Stimulated activated CD4-positive, alpha-beta T cell treated with anti-CD3 and anti-CD28 coated beads, Interleukin-15, amount 100 ng/mL, for 48 hours (primary cell): ENCODE measurements at regions not wholly inside any gene's neighbourhood (a gene's known extent, or its start where the extent isn't known, plus 50 kb on each side); places are given as distances from the start of the nearest gene placed in this dataset.
"Not testable (repeated sequence)": the region's sequence is repeated elsewhere in the genome, so short reads cannot be mapped to it uniquely, and the experiment has no call there.

Experiments
- DNase-seq, 2 donors: peaks; one replicate each; pipeline ENCODE4 v3.0.0-alpha.2; 2020; ENCODE audit warnings: low read depth in 2 of 2

DNA sequence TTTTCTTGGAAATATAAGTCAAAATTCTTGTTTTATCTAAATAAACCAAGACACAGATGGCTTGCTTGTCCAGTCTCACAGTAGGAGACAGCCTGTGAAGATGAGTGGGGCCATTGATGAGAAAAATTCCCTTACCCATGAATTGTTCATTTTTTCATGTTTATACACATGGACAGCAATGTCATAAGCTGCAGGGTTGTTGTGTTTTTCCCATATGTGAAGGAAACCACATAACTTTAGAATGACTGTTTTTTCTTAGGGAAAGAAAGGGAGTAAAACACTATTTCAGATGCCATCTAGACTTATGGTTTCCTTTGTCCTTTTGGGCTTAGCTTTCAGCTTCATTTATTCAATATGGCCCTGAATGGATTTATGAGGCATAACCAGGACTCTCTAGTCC is 622.5 kb upstream of the NR5A2 start:
- DNase-seq, result no peak

GRCh38 chr1:199405634-199406196 is 621.8 kb upstream of the NR5A2 start:
- DNase-seq, result no peak

DNA sequence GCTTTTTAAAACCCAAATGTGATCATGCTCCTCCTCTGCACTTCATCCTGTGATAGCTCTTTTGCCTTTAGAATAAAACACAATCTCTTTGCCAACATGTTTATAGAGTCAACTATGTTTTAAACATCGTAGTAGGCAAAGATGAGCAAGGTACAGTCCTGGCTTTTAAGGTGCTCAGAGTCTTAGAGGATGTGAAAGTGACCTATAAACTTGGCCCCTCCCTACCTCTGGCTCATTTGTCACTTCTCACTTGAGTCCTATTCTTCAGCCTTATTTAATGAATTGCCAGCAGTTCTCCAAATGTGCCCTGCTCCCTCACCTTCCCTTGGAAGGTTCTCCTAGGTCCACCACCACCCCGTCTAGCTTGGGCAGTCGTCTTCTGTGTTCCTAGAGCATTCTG is 617.0 kb upstream of the NR5A2 start:
- DNase-seq, result no peak

DNA sequence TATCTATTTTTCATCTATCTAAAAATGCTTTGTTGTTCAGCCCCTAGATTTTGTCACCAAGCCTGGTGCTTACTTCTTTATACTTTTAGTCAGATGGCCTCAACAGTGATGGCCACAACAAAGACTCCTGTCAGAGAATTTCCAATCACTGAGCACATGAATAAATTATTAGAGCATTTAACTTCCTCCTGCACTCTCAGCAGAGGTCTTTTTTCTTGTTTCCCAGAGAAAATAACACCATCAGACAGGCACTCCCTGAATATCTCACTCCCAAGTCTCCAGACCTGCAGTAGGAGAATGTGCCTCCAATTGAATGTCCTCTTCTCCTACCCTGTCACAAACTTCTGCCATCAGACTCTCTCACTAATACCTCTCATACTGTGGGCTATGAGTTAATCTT is 616.0 kb upstream of the NR5A2 start:
- DNase-seq, result no peak

GRCh38 chr1:199422206-199422605 is 605.3 kb upstream of the NR5A2 start:
- no peak for DNase-seq

- no peak for DNase-seq
Measured at GRCh38 chr1:199447906-199448305, 579.6 kb upstream of the NR5A2 start.

- no peak for DNase-seq
Measured at GRCh38 chr1:199448646-199449045, 578.9 kb upstream of the NR5A2 start.

DNA sequence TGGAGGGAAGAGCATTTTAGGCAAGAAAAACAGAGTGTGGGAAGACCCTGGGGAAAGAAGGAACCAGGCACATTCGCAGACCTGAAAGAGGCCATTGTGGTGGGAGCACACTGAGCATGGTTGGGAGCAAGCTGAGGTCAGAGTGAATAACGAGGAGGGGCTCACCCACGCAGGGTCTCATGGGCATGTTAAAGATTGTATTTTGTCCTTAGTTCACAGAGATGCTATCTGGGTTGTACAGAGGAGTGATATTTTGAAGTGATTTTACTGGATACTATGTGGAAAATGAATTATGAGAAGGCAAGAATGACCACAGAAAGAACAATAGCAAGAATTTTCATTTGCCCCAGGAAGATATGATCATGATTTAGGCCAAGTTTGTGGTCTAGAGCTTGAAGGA is 578.3 kb upstream of the NR5A2 start:
- DNase-seq, result no peak

- DNase-seq, result no peak
Measured at GRCh38 chr1:199449681-199450080, 577.8 kb upstream of the NR5A2 start.

- DNase-seq, result no peak
Measured at GRCh38 chr1:199452627-199453026, 574.9 kb upstream of the NR5A2 start.

GRCh38 chr1:199453723-199454122 is 573.8 kb upstream of the NR5A2 start:
- no peak for DNase-seq

DNA sequence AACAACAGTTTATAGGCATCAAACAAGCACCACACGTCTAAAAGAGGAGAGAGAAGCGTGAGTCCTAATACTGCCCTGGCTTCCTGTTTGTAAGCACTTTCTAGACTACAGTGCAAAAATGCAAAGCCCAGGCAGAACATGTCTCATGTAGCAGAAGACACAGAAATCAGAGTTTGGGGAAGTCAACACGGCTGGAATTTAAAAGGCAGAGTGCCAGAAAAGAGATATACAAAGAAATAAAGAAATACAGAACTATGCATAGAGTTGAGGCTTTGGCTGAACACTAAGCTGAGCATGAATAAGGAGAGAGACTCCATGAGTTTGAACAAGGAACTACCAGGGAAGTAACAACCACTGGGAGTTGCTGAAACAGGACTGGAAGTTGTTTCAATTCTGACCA is 566.6 kb upstream of the NR5A2 start:
- DNase-seq, result no peak

GRCh38 chr1:199463521-199464127 is 563.9 kb upstream of the NR5A2 start:
- DNase-seq, result peak in 1 of 2 donors; percentile 14

- no peak for DNase-seq
Measured at GRCh38 chr1:199466961-199467360, 560.5 kb upstream of the NR5A2 start.

DNA sequence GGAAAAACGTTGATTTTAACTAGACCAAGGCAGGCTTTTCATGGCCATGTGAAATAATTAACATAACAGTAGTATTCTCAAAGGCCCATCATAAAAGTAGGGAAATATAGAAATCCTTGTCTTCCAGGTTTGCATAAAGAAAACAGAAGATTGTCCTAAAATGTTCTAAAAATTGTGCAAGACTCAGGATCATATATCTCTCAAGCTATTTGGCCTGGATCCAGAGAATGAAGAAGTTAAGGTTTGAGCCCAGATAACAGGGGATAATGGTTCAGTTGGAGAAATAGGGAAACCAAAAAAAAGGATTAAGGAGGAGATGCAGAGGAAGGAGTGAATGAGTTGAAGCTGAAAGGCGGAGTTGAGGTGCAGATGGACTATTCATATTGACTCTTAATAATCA is 555.5 kb upstream of the NR5A2 start:
- no peak for DNase-seq

DNA sequence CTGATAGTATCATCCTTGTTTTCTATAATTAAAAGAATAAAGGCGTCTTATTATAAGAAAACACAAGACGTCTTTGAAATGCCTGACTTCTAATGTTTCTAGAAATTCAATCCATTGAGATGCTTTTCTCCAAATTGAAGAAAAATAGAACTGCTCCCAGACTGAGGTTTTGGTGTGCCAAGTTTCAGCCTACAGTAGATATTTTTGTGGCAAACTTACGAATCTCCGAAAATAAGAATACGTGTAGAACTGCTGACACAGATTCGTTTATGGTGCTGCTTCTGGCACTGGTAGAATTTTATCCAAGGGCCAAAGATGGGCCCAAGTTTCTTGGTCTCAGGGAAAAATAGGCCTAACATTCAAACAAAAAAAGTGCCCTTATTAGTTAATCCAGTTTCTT is 554.5 kb upstream of the NR5A2 start:
- no peak for DNase-seq

- DNase-seq, result no peak
Measured at GRCh38 chr1:199474738-199475137, 552.8 kb upstream of the NR5A2 start.

GRCh38 chr1:199482426-199482825 is 545.1 kb upstream of the NR5A2 start:
- DNase-seq, result no peak

DNA sequence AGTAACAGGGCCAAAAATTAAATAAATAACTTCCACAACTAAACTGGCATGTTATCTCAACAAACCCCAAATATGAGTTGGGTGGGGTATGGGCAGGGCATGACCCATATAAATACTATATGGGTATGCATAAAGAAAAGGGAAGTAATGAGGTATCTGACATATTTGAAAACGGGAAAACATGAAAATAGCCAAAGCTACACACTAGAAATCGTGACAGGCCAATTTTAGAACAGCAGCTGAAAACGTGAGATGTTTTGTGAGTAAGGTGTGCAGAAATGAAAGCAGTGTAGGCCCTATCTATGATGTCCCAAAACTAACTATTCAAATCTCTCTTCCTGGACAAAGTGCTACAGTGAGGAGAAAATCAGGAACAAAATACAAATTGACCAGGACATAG is 537.9 kb upstream of the NR5A2 start:
- no peak for DNase-seq

- no peak for DNase-seq
Measured at GRCh38 chr1:199490769-199491527, 536.6 kb upstream of the NR5A2 start.

- DNase-seq, result no peak
Measured at GRCh38 chr1:199495432-199495831, 532.1 kb upstream of the NR5A2 start.

DNA sequence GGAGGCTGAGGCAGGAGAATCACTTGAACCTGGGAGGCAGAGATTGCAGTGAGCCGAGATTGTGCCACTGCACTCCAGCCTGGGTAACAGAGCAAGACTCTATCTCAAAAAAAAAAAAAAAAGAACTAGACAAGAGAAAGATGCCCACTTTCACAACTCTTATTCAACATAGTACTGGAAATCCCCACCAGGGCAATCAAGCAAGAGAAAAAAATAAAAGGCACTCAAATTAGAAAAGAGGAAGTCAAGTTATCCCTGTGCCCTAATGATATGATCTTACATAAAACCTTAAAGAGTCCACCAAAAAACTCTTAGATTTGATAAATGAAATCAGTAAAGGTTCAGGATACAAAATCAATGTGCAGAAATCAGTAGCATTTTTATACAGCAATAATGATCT is 528.7 kb upstream of the NR5A2 start:
- DNase-seq, result not testable (repeated sequence)

- no peak for DNase-seq
Measured at GRCh38 chr1:199508072-199508471, 519.4 kb upstream of the NR5A2 start.
